GM23248 (cell line): ENCODE measurements at regions not wholly inside any gene's neighbourhood (a gene's known extent, or its start where the extent isn't known, plus 50 kb on each side); places are given as distances from the start of the nearest gene placed in this dataset.

ENCODE experiments used
- DNase-seq: peaks from one replicate; pipeline ENCODE4 v3.0.0-alpha.2; 2015
- H2AFZ ChIP-seq: fragments of 200-600 bp; sonication (generic); 2 replicates; pipeline ENCODE4 v1.6.1; 2016; ENCODE audit warnings: antibody characterized with exemption
- H3F3A ChIP-seq: fragments of 200-600 bp; sonication (generic); 2 replicates; pipeline ENCODE4 v1.6.1; 2016; ENCODE audit warnings: mild to moderate bottlenecking, antibody characterized with exemption, mixed run types; ENCODE audit not compliant: insufficient read depth
- H3K27ac ChIP-seq: fragments of 200-600 bp; sonication (generic); 2 replicates; pipeline ENCODE4 v1.5.1; 2016; ENCODE audit warnings: mild to moderate bottlenecking
- H3K27me3 ChIP-seq: fragments of 200-600 bp; sonication (generic); replicated peaks from 2 replicates; pipeline ENCODE4 v1.6.1; 2016; ENCODE audit warnings: mild to moderate bottlenecking; ENCODE audit not compliant: insufficient read depth
- H3K36me3 ChIP-seq: fragments of 200-600 bp; sonication (generic); 2 replicates; pipeline ENCODE4 v1.6.1; 2016; ENCODE audit warnings: low read depth, mild to moderate bottlenecking
- H3K4me1 ChIP-seq: fragments of 200-600 bp; sonication (generic); 2 replicates; pipeline ENCODE4 v1.6.1; 2016; ENCODE audit warnings: mild to moderate bottlenecking; ENCODE audit not compliant: insufficient read depth
- H3K4me2 ChIP-seq: fragments of 200-600 bp; sonication (generic); one replicate; pipeline ENCODE4 v1.6.1; 2016; ENCODE audit warnings: mild to moderate bottlenecking; ENCODE audit not compliant: unreplicated experiment
- H3K4me3 ChIP-seq: fragments of 200-600 bp; sonication (generic); 2 replicates; pipeline ENCODE4 v1.5.1; 2016; ENCODE audit warnings: mild to moderate bottlenecking
- H3K79me2 ChIP-seq: fragments of 200-600 bp; sonication (generic); 2 replicates; pipeline ENCODE4 v1.6.1; 2016; ENCODE audit warnings: mild to moderate bottlenecking; ENCODE audit not compliant: insufficient read depth
- H3K9ac ChIP-seq: fragments of 200-600 bp; sonication (generic); 2 replicates; pipeline ENCODE4 v1.6.1; 2016; ENCODE audit warnings: mild to moderate bottlenecking
- H3K9me2 ChIP-seq: fragments of 200-600 bp; sonication (generic); 2 replicates; pipeline ENCODE4 v1.6.1; 2016; ENCODE audit warnings: mixed run types, mild to moderate bottlenecking, moderate library complexity; ENCODE audit not compliant: insufficient read depth
- H3K9me3 ChIP-seq: fragments of 200-600 bp; sonication (generic); one replicate; pipeline ENCODE4 v1.6.1; 2017; ENCODE audit warnings: low read depth
- H4K20me1 ChIP-seq: fragments of 200-600 bp; sonication (generic); 2 replicates; pipeline ENCODE4 v1.6.0; 2016; ENCODE audit not compliant: insufficient read depth
- EZH2 ChIP-seq: fragments of 200-600 bp; sonication (generic); IDR thresholded peaks from 2 replicates; pipeline ENCODE4 v1.6.1; 2018; ENCODE audit warnings: antibody characterized with exemption, mild to moderate bottlenecking; ENCODE audit not compliant: insufficient read depth, poor library complexity, severe bottlenecking
- EZH2phosphoT487 ChIP-seq: fragments of 200-600 bp; sonication (generic); IDR thresholded peaks from 2 replicates; pipeline ENCODE4 v1.6.1; 2018; ENCODE audit warnings: antibody characterized with exemption, moderate library complexity, mild to moderate bottlenecking, low read depth; ENCODE audit not compliant: insufficient read depth
- WGBS, 2 experiments: methylation state at CpG; one replicate each; pipeline ENCODE4 v1.1.6; 2015 to 2017; ENCODE audit warnings: low lambda C conversion rate in 2 of 2, low coverage in 1 of 2; ENCODE audit errors: missing lambda C conversion rate in 2 of 2; 5-methylcytosine and 5-hydroxymethylcytosine counted together
- in situ Hi-C: fragments of 300-500 bp; cut with MboI; formaldehyde crosslinking; loops from 2 replicates; pipeline ENCODE4 v1.15.0; 2020

DNA sequence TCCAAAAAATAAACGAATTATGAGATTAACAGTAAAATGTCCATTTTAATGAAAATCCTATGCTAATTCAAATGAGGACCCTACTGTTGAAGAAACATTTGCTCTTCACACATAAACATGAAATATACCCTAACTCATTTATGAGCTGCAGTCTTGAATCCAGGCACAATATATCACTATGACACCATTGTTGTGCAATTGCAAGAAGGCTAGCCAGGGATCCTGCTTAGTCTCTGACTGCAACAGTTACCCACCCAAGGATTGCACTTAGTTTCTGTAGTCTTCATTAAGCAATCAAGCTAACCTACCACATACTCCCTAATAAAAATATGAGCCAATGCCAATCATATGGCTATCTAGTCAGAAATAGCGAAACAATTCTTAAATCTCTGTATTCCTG lies 981.0 kb upstream of the FAT3 start:
- Histone ChIP-seq H3K9me3 (peaks cover 4% of the 10 kb centered on the region), H3K4me2 (no peak overlapping the region), H3K79me2 (no peaks in the 10 kb centered on the region), H2AFZ (no peak overlapping the region), H3K9ac (no peak overlapping the region), H3K27ac (no peak overlapping the region), H3K4me3 (no peak overlapping the region), H4K20me1 (no peaks in the 10 kb centered on the region), H3K4me1 (no peaks in the 10 kb centered on the region), H3K36me3 (no peaks in the 10 kb centered on the region), H3F3A (no peaks in the 10 kb centered on the region), H3K9me2 (no peaks in the 10 kb centered on the region), H3K27me3 (no peaks in the 10 kb centered on the region)
- TF ChIP-seq EZH2 (no peak), EZH2phosphoT487 (no peak)
- WGBS, 2 experiments: 22 to 30% methylated on average over 2 of the region's 2 CpGs
- in situ Hi-C loops: no loop called here
- no peak for DNase-seq

- Histone ChIP-seq H3K79me2 (no peaks in the 10 kb centered on the region), H3K4me3 (no peak overlapping the region), H3K4me1 (no peaks in the 10 kb centered on the region), H3K9me3 (peaks cover 4% of the 10 kb centered on the region), H3K9ac (no peak overlapping the region), H3K27me3 (no peaks in the 10 kb centered on the region), H3K27ac (no peak overlapping the region), H3K36me3 (no peaks in the 10 kb centered on the region), H3K9me2 (no peaks in the 10 kb centered on the region), H3F3A (no peaks in the 10 kb centered on the region), H2AFZ (no peak overlapping the region), H3K4me2 (no peak overlapping the region), H4K20me1 (no peaks in the 10 kb centered on the region)
- TF ChIP-seq EZH2phosphoT487: no peak
- no peak for TF ChIP-seq EZH2
- 10 to 11% methylated on average over 3 of the region's 3 CpGs for WGBS, 2 experiments
- in situ Hi-C loops: no loop called here
- no peak for DNase-seq
Observed at GRCh38 chr11:91243051-91243450, 981.6 kb upstream of the FAT3 start.

GRCh38 chr11:91241226-91241625 lies 983.4 kb upstream of the FAT3 start:
- WGBS, 2 experiments: 25 to 26% methylated on average over 3 of the region's 3 CpGs
- Histone ChIP-seq H3K36me3 (no peaks in the 10 kb centered on the region), H3K4me3 (no peak overlapping the region), H3K4me2 (no peak overlapping the region), H3F3A (no peaks in the 10 kb centered on the region), H3K4me1 (no peaks in the 10 kb centered on the region), H3K9me3 (peaks cover 4% of the 10 kb centered on the region), H3K9ac (no peak overlapping the region), H3K79me2 (no peaks in the 10 kb centered on the region), H3K27ac (no peak overlapping the region), H4K20me1 (no peaks in the 10 kb centered on the region), H3K9me2 (no peaks in the 10 kb centered on the region), H2AFZ (no peak overlapping the region), H3K27me3 (no peaks in the 10 kb centered on the region)
- no peak for TF ChIP-seq EZH2phosphoT487
- no peak for TF ChIP-seq EZH2
- in situ Hi-C loops: no loop called here
- DNase-seq: no peak

DNA sequence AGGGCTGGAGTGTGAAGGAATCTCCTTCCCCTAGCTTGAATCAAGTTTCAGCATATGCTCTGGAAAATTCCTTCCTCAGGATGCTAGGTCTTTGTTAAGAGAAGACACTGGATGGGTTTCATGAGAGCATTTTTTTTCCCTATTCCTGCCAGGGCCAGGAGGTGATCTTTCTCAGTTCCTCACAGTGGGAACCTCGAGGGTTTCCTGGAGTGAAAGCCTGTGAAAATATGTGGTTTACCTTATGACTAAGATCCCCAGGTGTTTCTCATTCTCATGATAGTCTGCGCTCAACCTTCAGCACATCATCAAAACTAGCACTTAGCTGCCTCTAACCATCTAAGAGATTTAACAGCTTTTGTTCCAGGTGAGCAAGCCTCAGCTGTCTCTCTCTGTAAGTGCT lies 985.3 kb upstream of the FAT3 start:
- in situ Hi-C loops: no loop called here
- Histone ChIP-seq H3F3A (no peaks in the 10 kb centered on the region), H3K4me3 (no peak overlapping the region), H3K4me1 (no peaks in the 10 kb centered on the region), H4K20me1 (no peaks in the 10 kb centered on the region), H2AFZ (no peak overlapping the region), H3K9me2 (no peaks in the 10 kb centered on the region), H3K27me3 (no peaks in the 10 kb centered on the region), H3K9ac (no peak overlapping the region), H3K79me2 (no peaks in the 10 kb centered on the region), H3K9me3 (peaks cover 4% of the 10 kb centered on the region), H3K36me3 (no peaks in the 10 kb centered on the region), H3K4me2 (no peak overlapping the region), H3K27ac (no peak overlapping the region)
- 26 to 30% methylated on average over 2 of the region's 2 CpGs for WGBS, 2 experiments
- TF ChIP-seq EZH2: no peak
- TF ChIP-seq EZH2phosphoT487: no peak
- no peak for DNase-seq

GRCh38 chr11:91231226-91231625 lies 993.4 kb upstream of the FAT3 start:
- H3K27ac ChIP-seq: no peak overlapping the region
- no peaks in the 10 kb centered on the region for H3K36me3 ChIP-seq
- 21 to 24% methylated on average over 4 of the region's 4 CpGs for WGBS, 2 experiments
- H3F3A ChIP-seq: no peaks in the 10 kb centered on the region
- H3K9me2 ChIP-seq: no peaks in the 10 kb centered on the region
- H3K4me1 ChIP-seq: no peaks in the 10 kb centered on the region
- no peak for TF ChIP-seq EZH2
- no peak for TF ChIP-seq EZH2phosphoT487
- H3K4me2 ChIP-seq: no peak overlapping the region
- H3K27me3 ChIP-seq: no peaks in the 10 kb centered on the region
- no peaks in the 10 kb centered on the region for H3K9me3 ChIP-seq
- H2AFZ ChIP-seq: no peak overlapping the region
- H3K79me2 ChIP-seq: no peaks in the 10 kb centered on the region
- no peaks in the 10 kb centered on the region; the same call in 1 of the 2 replicates for H4K20me1 ChIP-seq
- in situ Hi-C loops: no loop called here
- H3K9ac ChIP-seq: no peak overlapping the region
- no peak for DNase-seq
- H3K4me3 ChIP-seq: no peak overlapping the region
